ENCODE measurements at regions not wholly inside any gene's neighbourhood (a gene's known extent, or its start where the extent isn't known, plus 50 kb on each side); places are given as distances from the start of the nearest gene placed in this dataset.

GRCh38 chr20:57970116-57970515 is 258.3 kb downstream of the ANKRD60 start:
- Mint-ChIP-seq H3K36me3 (ENCODE audit: unreplicated experiment) (peaks cover 7% of the 10 kb centered on the region), H3K27ac (ENCODE audit: unreplicated experiment) (no peak overlapping the region), H3K27me3 (ENCODE audit: unreplicated experiment) (peaks cover 4% of the 10 kb centered on the region), H3K9me3 (ENCODE audit: unreplicated experiment) (peaks cover 11% of the 10 kb centered on the region), H3K4me1 (ENCODE audit: low read depth, unreplicated experiment) (peaks cover 15% of the 10 kb centered on the region), H3K4me3 (ENCODE audit: unreplicated experiment) (no peak overlapping the region)
- DNase-seq, result no peak
- no peak for TF ChIP-seq CTCF (IDR thresholded peaks at IDR 0.05; ENCODE audit: partially characterized antibody, unreplicated experiment)

- no peak overlapping the region for H3K27ac Mint-ChIP-seq (ENCODE audit: unreplicated experiment)
- no peak for DNase-seq
- peaks cover 7% of the 10 kb centered on the region for H3K36me3 Mint-ChIP-seq (ENCODE audit: unreplicated experiment)
- H3K4me3 Mint-ChIP-seq (ENCODE audit: unreplicated experiment), result no peak overlapping the region
- H3K27me3 Mint-ChIP-seq (ENCODE audit: unreplicated experiment), result peaks cover 5% of the 10 kb centered on the region
- peaks cover 19% of the 10 kb centered on the region for H3K4me1 Mint-ChIP-seq (ENCODE audit: low read depth, unreplicated experiment)
- peaks cover 9% of the 10 kb centered on the region for H3K9me3 Mint-ChIP-seq (ENCODE audit: unreplicated experiment)
- no peak for TF ChIP-seq CTCF (IDR thresholded peaks at IDR 0.05; ENCODE audit: partially characterized antibody, unreplicated experiment)
Observed at GRCh38 chr20:57968120-57968519, 258.3 kb upstream of the PMEPA1 start.

- no peak for TF ChIP-seq CTCF (IDR thresholded peaks at IDR 0.05; ENCODE audit: partially characterized antibody, unreplicated experiment)
- no peak overlapping the region for H3K27ac Mint-ChIP-seq (ENCODE audit: unreplicated experiment)
- peaks cover 9% of the 10 kb centered on the region for H3K9me3 Mint-ChIP-seq (ENCODE audit: unreplicated experiment)
- peaks cover 5% of the 10 kb centered on the region for H3K27me3 Mint-ChIP-seq (ENCODE audit: unreplicated experiment)
- peaks cover 19% of the 10 kb centered on the region for H3K4me1 Mint-ChIP-seq (ENCODE audit: low read depth, unreplicated experiment)
- H3K4me3 Mint-ChIP-seq (ENCODE audit: unreplicated experiment), result no peak overlapping the region
- H3K36me3 Mint-ChIP-seq (ENCODE audit: unreplicated experiment), result peaks cover 7% of the 10 kb centered on the region
- DNase-seq, result no peak
Observed at GRCh38 chr20:57967364-57967763, 257.5 kb upstream of the PMEPA1 start.

GRCh38 chr20:57966620-57967019 is 256.8 kb upstream of the PMEPA1 start:
- peaks cover 8% of the 10 kb centered on the region for H3K9me3 Mint-ChIP-seq (ENCODE audit: unreplicated experiment)
- no peak overlapping the region for H3K4me3 Mint-ChIP-seq (ENCODE audit: unreplicated experiment)
- DNase-seq, result no peak
- no peak for TF ChIP-seq CTCF (IDR thresholded peaks at IDR 0.05; ENCODE audit: partially characterized antibody, unreplicated experiment)
- H3K27me3 Mint-ChIP-seq (ENCODE audit: unreplicated experiment), result peaks cover 5% of the 10 kb centered on the region
- H3K36me3 Mint-ChIP-seq (ENCODE audit: unreplicated experiment), result peaks cover 3% of the 10 kb centered on the region
- H3K27ac Mint-ChIP-seq (ENCODE audit: unreplicated experiment), result no peak overlapping the region
- H3K4me1 Mint-ChIP-seq (ENCODE audit: low read depth, unreplicated experiment), result peaks cover 20% of the 10 kb centered on the region

GRCh38 chr20:57965441-57965840 is 255.6 kb upstream of the PMEPA1 start:
- DNase-seq, result no peak
- Mint-ChIP-seq H3K36me3 (ENCODE audit: unreplicated experiment) (no peaks in the 10 kb centered on the region), H3K27ac (ENCODE audit: unreplicated experiment) (no peak overlapping the region), H3K27me3 (ENCODE audit: unreplicated experiment) (peaks cover 3% of the 10 kb centered on the region), H3K4me1 (ENCODE audit: low read depth, unreplicated experiment) (peaks cover 15% of the 10 kb centered on the region), H3K4me3 (ENCODE audit: unreplicated experiment) (no peak overlapping the region), H3K9me3 (ENCODE audit: unreplicated experiment) (peaks cover 4% of the 10 kb centered on the region)
- no peak for TF ChIP-seq CTCF (IDR thresholded peaks at IDR 0.05; ENCODE audit: partially characterized antibody, unreplicated experiment)

All from glutamatergic neuron (in vitro differentiated cells).